ENCODE measurements at regions not wholly inside any gene's neighbourhood (a gene's known extent, or its start where the extent isn't known, plus 50 kb on each side); places are given as distances from the start of the nearest gene placed in this dataset.

GRCh38 chr18:55097456-55098170 is 138.4 kb upstream of the CCDC68 start:
- DNase-seq = no peak
- H3K27me3 Mint-ChIP-seq (ENCODE audit: low read depth in 3 of 3) = peaks cover 0 to 2% (median 0%) of the 10 kb centered on the region in 3 donors
- Histone ChIP-seq H3K4me1 (ENCODE audit: control insufficient read depth in 1 of 2, insufficient read depth in 2 of 2, low read length in 2 of 2) (no peaks in the 10 kb centered on the region), H3K4me2 (replicated peaks; ENCODE audit: extremely low read depth, low read length, poor library complexity, severe bottlenecking) (no peak overlapping the region), H2AFZ (ENCODE audit: insufficient read depth, low read depth, low read length, poor library complexity, severe bottlenecking) (no peak overlapping the region), H3K79me2 (ENCODE audit: insufficient read depth, low read length) (no peaks in the 10 kb centered on the region), H4K20me1 (ENCODE audit: insufficient read depth, low read length) (no peaks in the 10 kb centered on the region), H3K27ac (ENCODE audit: low read depth in 1 of 2, low read length in 2 of 2) (no peak overlapping the region), H3K9me3 (replicated peaks in 1 of 2; ENCODE audit: control insufficient read depth in 1 of 2, insufficient read depth in 1 of 2, low read length in 2 of 2) (no peaks in the 10 kb centered on the region), H3K27me3 (ENCODE audit: control insufficient read depth in 2 of 2, insufficient read depth in 2 of 2, low read length in 2 of 2) (peaks cover 0 to 2% of the 10 kb centered on the region in 2 donors), H3K9ac (ENCODE audit: insufficient read depth, low read length, poor library complexity, severe bottlenecking) (no peak overlapping the region), H3K36me3 (replicated peaks in 1 of 2; ENCODE audit: control insufficient read depth in 1 of 2, insufficient read depth in 2 of 2, low read length in 2 of 2) (no peaks in the 10 kb centered on the region), H3K4me3 (replicated peaks in 1 of 3; ENCODE audit: low read depth in 2 of 3, low read length in 3 of 3) (no peak overlapping the region)
- WGBS (ENCODE audit: insufficient coverage) = 90% methylated on average over 7 of the region's 9 CpGs
- intact Hi-C loops (cut with micrococcal nuclease) = no loop called here
- TF ChIP-seq CTCF (IDR thresholded peaks at IDR 0.05) = no peak
- H3K4me3 Mint-ChIP-seq = no peak overlapping the region
- H3K27ac Mint-ChIP-seq = no peak overlapping the region
- H3K36me3 Mint-ChIP-seq = no peaks in the 10 kb centered on the region
- H3K4me1 Mint-ChIP-seq = no peaks in the 10 kb centered on the region
- H3K9me3 Mint-ChIP-seq = peaks cover 0 to 2% (median 0%) of the 10 kb centered on the region in 7 donors

GRCh38 chr18:55096263-55096951 is 137.1 kb upstream of the CCDC68 start:
- H3K4me2 ChIP-seq (replicated peaks; ENCODE audit: extremely low read depth, low read length, poor library complexity, severe bottlenecking) = no peak overlapping the region
- no peak overlapping the region for H3K9ac ChIP-seq (ENCODE audit: insufficient read depth, low read length, poor library complexity, severe bottlenecking)
- H2AFZ ChIP-seq (ENCODE audit: insufficient read depth, low read depth, low read length, poor library complexity, severe bottlenecking) = no peak overlapping the region
- no peak for TF ChIP-seq CTCF (IDR thresholded peaks at IDR 0.05)
- intact Hi-C loops (cut with micrococcal nuclease) = no loop called here
- no peaks in the 10 kb centered on the region for H4K20me1 ChIP-seq (ENCODE audit: insufficient read depth, low read length)
- no peaks in the 10 kb centered on the region for H3K4me1 Mint-ChIP-seq
- no peaks in the 10 kb centered on the region for H3K36me3 ChIP-seq (replicated peaks in 1 of 2; ENCODE audit: control insufficient read depth in 1 of 2, insufficient read depth in 2 of 2, low read length in 2 of 2)
- H3K9me3 Mint-ChIP-seq = peaks cover 0 to 2% (median 0%) of the 10 kb centered on the region in 7 donors
- H3K27ac Mint-ChIP-seq = no peak overlapping the region
- DNase-seq = no peak
- H3K9me3 ChIP-seq (replicated peaks in 1 of 2; ENCODE audit: control insufficient read depth in 1 of 2, insufficient read depth in 1 of 2, low read length in 2 of 2) = no peaks in the 10 kb centered on the region
- H3K27me3 Mint-ChIP-seq (ENCODE audit: low read depth in 3 of 3) = peaks cover 0 to 2% (median 1%) of the 10 kb centered on the region in 3 donors
- no peak overlapping the region for H3K4me3 Mint-ChIP-seq
- no peaks in the 10 kb centered on the region for H3K79me2 ChIP-seq (ENCODE audit: insufficient read depth, low read length)
- peaks cover 0 to 2% of the 10 kb centered on the region in 2 donors for H3K27me3 ChIP-seq (ENCODE audit: control insufficient read depth in 2 of 2, insufficient read depth in 2 of 2, low read length in 2 of 2)
- no peak overlapping the region for H3K4me3 ChIP-seq (replicated peaks in 1 of 3; ENCODE audit: low read depth in 2 of 3, low read length in 3 of 3)
- no peak overlapping the region for H3K27ac ChIP-seq (ENCODE audit: low read depth in 1 of 2, low read length in 2 of 2)
- H3K36me3 Mint-ChIP-seq = no peaks in the 10 kb centered on the region
- 69% methylated on average over 6 of the region's 10 CpGs for WGBS (ENCODE audit: insufficient coverage)
- no peaks in the 10 kb centered on the region for H3K4me1 ChIP-seq (ENCODE audit: control insufficient read depth in 1 of 2, insufficient read depth in 2 of 2, low read length in 2 of 2)

Data from CD14-positive monocyte (primary cell).